ENCODE measurements at regions not wholly inside any gene's neighbourhood (a gene's known extent, or its start where the extent isn't known, plus 50 kb on each side); places are given as distances from the start of the nearest gene placed in this dataset.

GRCh38 chr11:97072420-97072819 lies 682.6 kb downstream of the JRKL start:
- TF ChIP-seq MYC (IDR thresholded peaks at IDR 0.05; ENCODE audit: low read depth, low read length) (no peak), CTCF (IDR thresholded peaks at IDR 0.05; ENCODE audit: extremely low read depth in 1 of 2, insufficient read depth in 1 of 2, low read depth in 1 of 2, low read length in 2 of 2) (no peak), POLR2A (IDR thresholded peaks at IDR 0.05; ENCODE audit: low read depth, low read length) (no peak), MAX (IDR thresholded peaks at IDR 0.05; ENCODE audit: insufficient read depth, insufficient read length) (no peak), EZH2 (IDR thresholded peaks at IDR 0.05; ENCODE audit: borderline replicate concordance, low read depth, low read length, severe bottlenecking) (no peak), FOS (IDR thresholded peaks at IDR 0.05; ENCODE audit: borderline replicate concordance, insufficient read depth, low read length) (no peak), GATA2 (IDR thresholded peaks at IDR 0.05; ENCODE audit: insufficient read depth, insufficient read length, low read depth, low read length) (no peak), POLR2AphosphoS5 (IDR thresholded peaks at IDR 0.05; ENCODE audit: insufficient read depth, low read depth, low read length) (no peak), JUN (IDR thresholded peaks at IDR 0.05; ENCODE audit: borderline replicate concordance, insufficient read depth, insufficient read length, low read depth) (no peak)

Measured in endothelial cell of umbilical vein (primary cell).